Type B pancreatic cell (in vitro differentiated cells): ENCODE measurements at regions not wholly inside any gene's neighbourhood (a gene's known extent, or its start where the extent isn't known, plus 50 kb on each side); places are given as distances from the start of the nearest gene placed in this dataset.

Experiments
- DNase-seq: peaks from one replicate; pipeline ENCODE4 v3.0.0; 2021; ENCODE audit warnings: mixed read lengths; ENCODE audit not compliant: unreplicated experiment; ENCODE audit errors: extremely low spot score
- H3K27ac Mint-ChIP-seq: 2 replicates; pipeline ENCODE4 v1.8.0; 2021; ENCODE audit warnings: mild to moderate bottlenecking, mixed read lengths
- H3K27me3 Mint-ChIP-seq: 2 replicates; pipeline ENCODE4 v1.8.0; 2021; ENCODE audit warnings: mixed read lengths
- H3K36me3 Mint-ChIP-seq: 2 replicates; pipeline ENCODE4 v1.8.0; 2021; ENCODE audit warnings: mixed read lengths
- H3K4me1 Mint-ChIP-seq: one replicate; pipeline ENCODE4 v1.8.0; 2021; ENCODE audit warnings: mixed read lengths; ENCODE audit not compliant: unreplicated experiment
- H3K4me3 Mint-ChIP-seq: 2 replicates; pipeline ENCODE4 v1.8.0; 2021; ENCODE audit warnings: mild to moderate bottlenecking, mixed read lengths
- H3K9me3 Mint-ChIP-seq: 2 replicates; pipeline ENCODE4 v1.8.0; 2021; ENCODE audit warnings: mixed read lengths
- CTCF ChIP-seq: fragments of 200-600 bp; sonication (generic); conservative IDR thresholded peaks from 2 replicates; pipeline ENCODE4 v1.5.0; 2021; ENCODE audit warnings: antibody characterized with exemption, mild to moderate bottlenecking

- H3K36me3 Mint-ChIP-seq = no peaks in the 10 kb centered on the region
- peaks cover 3% of the 10 kb centered on the region for H3K27me3 Mint-ChIP-seq
- H3K4me1 Mint-ChIP-seq = peaks cover 21% of the 10 kb centered on the region
- no peak overlapping the region for H3K27ac Mint-ChIP-seq
- no peaks in the 10 kb centered on the region for H3K9me3 Mint-ChIP-seq
- DNase-seq = no peak
- no peak overlapping the region for H3K4me3 Mint-ChIP-seq
- TF ChIP-seq CTCF = no peak
These were observed 59.1 kb upstream of the SMOC2 start for GRCh38 chr6:168381726-168382458.

- no peaks in the 10 kb centered on the region for H3K9me3 Mint-ChIP-seq
- no peak for DNase-seq
- H3K36me3 Mint-ChIP-seq = no peaks in the 10 kb centered on the region
- no peak for TF ChIP-seq CTCF
- no peak overlapping the region for H3K4me3 Mint-ChIP-seq
- peaks cover 15% of the 10 kb centered on the region for H3K4me1 Mint-ChIP-seq
- H3K27me3 Mint-ChIP-seq = peaks cover 3% of the 10 kb centered on the region
- H3K27ac Mint-ChIP-seq = no peak overlapping the region
These were observed 57.7 kb upstream of the SMOC2 start for GRCh38 chr6:168383062-168383854.

- H3K4me1 Mint-ChIP-seq = peaks cover 17% of the 10 kb centered on the region
These were observed 56.6 kb upstream of the SMOC2 start for GRCh38 chr6:168384045-168385036.

GRCh38 chr6:168385037-168385759 is 55.8 kb upstream of the SMOC2 start:
- Mint-ChIP-seq H3K36me3 (no peaks in the 10 kb centered on the region), H3K9me3 (no peaks in the 10 kb centered on the region), H3K4me3 (no peak overlapping the region), H3K27me3 (peaks cover 7% of the 10 kb centered on the region), H3K27ac (no peak overlapping the region), H3K4me1 (peaks cover 25% of the 10 kb centered on the region)
- TF ChIP-seq CTCF = no peak
- DNase-seq = no peak

More at GRCh38 chr6:168384045-168385036, 56.6 kb upstream of the SMOC2 start:
- DNase-seq = no peak
- H3K4me3 Mint-ChIP-seq = no peak overlapping the region
- no peaks in the 10 kb centered on the region for H3K36me3 Mint-ChIP-seq
- peaks cover 3% of the 10 kb centered on the region for H3K27me3 Mint-ChIP-seq
- H3K27ac Mint-ChIP-seq = no peak overlapping the region
- no peaks in the 10 kb centered on the region for H3K9me3 Mint-ChIP-seq
- no peak for TF ChIP-seq CTCF
